Kidney (tissue), 13 donors: ENCODE measurements at regions not wholly inside any gene's neighbourhood (a gene's known extent, or its start where the extent isn't known, plus 50 kb on each side); places are given as distances from the start of the nearest gene placed in this dataset.
A peak's percentile ranks its signal among the peaks of the same experiment; 100 is the strongest.

Source experiments
- DNase-seq, 5 donors: peaks; one replicate each; pipeline ENCODE4 v3.0.0-alpha.2; 2013 to 2020
- FAIRE-seq: peaks from 2 replicates; lab custom pipeline; 2012; peaks lifted over from hg19 to GRCh38; lab: Jason Lieb, UNC
- H3K27ac ChIP-seq, 2 donors: one replicate each; pipeline ENCODE4 v1.7.0; 2013; ENCODE audit warnings: low read depth in 2 of 2, low read length in 2 of 2, inconsistent platforms in 1 of 2
- H3K27me3 ChIP-seq: one replicate; pipeline ENCODE4 v1.7.1; 2013; ENCODE audit warnings: low read length, inconsistent platforms; ENCODE audit not compliant: control insufficient read depth, insufficient read depth
- H3K36me3 ChIP-seq, 3 donors: one replicate each; pipeline versions ENCODE4 v1.7.0 to v1.7.1; 2013; ENCODE audit warnings: low read length in 3 of 3, control low read depth in 1 of 3, inconsistent platforms in 1 of 3; ENCODE audit not compliant: insufficient read depth in 3 of 3, control insufficient read depth in 2 of 3
- H3K4me1 ChIP-seq, 3 donors: one replicate each; pipeline versions ENCODE4 v1.7.0 to v1.7.1; 2013; ENCODE audit warnings: low read length in 3 of 3, inconsistent platforms in 1 of 3, low read depth in 1 of 3; ENCODE audit not compliant: control insufficient read depth in 2 of 3, insufficient read depth in 2 of 3
- H3K4me3 ChIP-seq, 3 donors: one replicate each; pipeline versions ENCODE4 v1.7.0 to v1.8.1; 2013; ENCODE audit warnings: low read length in 3 of 3, control low read depth in 1 of 3, inconsistent platforms in 1 of 3
- H3K9ac ChIP-seq, 3 donors: one replicate each; pipeline versions ENCODE4 v1.7.0 to v1.7.1; 2013; ENCODE audit warnings: low read length in 3 of 3, control low read depth in 1 of 3, inconsistent platforms in 1 of 3
- H3K9me3 ChIP-seq, 3 donors: one replicate each; pipeline versions ENCODE4 v1.7.0 to v1.7.1; 2013; ENCODE audit warnings: low read length in 3 of 3, control low read depth in 1 of 3, inconsistent platforms in 1 of 3; ENCODE audit not compliant: control insufficient read depth in 2 of 3, insufficient read depth in 1 of 3
- CTCF ChIP-seq: IDR thresholded peaks from 3 replicates; pipeline ENCODE4 v1.5.1; 2012; ENCODE audit warnings: mild to moderate bottlenecking, moderate library complexity, borderline replicate concordance; ENCODE audit not compliant: insufficient read depth; ENCODE audit errors: extremely low read depth
- intact Hi-C: fragments of 100-400 bp; cut with DNase I; formaldehyde crosslinking; loops from one replicate; pipeline ENCODE4 v1.11.1; 2022
- donor health status: control.
- donor health status: control.
- donor health status: control.
- donor health status: control.
- donor health status: control.
- donor health status: DM: yes; HTN: yes; CAD: no.
- donor health status: Normal renal cell carcinoma (clear cell type).

DNA sequence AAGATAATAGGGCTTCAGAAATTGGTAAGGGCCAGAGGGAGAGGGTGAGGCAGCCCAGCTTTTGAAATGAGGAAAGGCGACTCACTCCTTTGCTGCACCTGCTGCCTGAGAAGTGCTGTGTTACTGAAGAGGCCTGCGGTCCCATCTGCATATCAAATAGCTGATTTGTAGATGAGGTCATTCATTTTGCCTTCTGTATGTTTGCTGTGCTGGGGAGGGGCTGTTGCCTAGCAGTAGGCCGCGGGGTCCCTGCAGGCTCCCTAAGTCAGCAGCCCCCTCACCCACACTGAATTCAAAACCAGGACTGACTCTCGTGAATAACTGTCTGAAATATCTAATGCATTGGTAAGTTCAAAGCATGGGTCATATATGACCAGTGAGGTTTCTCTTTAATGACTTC is 377.2 kb downstream of the SOX11 start:
- no peak overlapping the region for H3K4me3 ChIP-seq

DNA sequence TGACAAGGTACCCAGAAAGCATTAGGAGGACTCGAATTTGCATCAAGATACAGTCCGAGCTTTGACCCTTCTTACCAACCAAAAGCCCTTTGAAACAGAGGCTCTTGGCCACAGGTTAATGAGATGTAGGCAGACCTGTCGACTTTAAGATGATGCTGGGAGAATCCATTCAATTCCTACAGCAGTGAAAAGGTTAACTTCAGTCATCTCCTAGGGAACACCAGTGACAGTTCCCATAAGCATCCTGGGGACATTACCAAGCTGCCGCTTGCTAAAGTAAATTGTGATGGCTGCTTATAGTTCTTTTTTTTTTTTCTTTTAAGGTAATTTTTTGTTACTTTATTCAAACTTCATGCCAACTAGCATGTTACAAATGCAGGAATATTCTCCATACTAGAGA is 379.3 kb downstream of the SOX11 start:
- Histone ChIP-seq H3K27me3 (no peaks in the 10 kb centered on the region), H3K9me3 (no peaks in the 10 kb centered on the region), H3K4me3 (no peak overlapping the region), H3K9ac (no peak overlapping the region), H3K27ac (no peak overlapping the region), H3K36me3 (no peaks in the 10 kb centered on the region), H3K4me1 (peaks cover 0 to 2% (median 0%) of the 10 kb centered on the region in 3 donors)
- no peak for TF ChIP-seq CTCF
- no peak for FAIRE-seq
- DNase-seq = peak in 1 of 5 donors; percentile 30
- intact Hi-C loops = no loop called here

More for the DNA sequence above, 377.2 kb downstream of the SOX11 start:
- intact Hi-C loops = no loop called here
- DNase-seq (peak in 1 of 5 donors; percentile 23), FAIRE-seq (no peak)
- Histone ChIP-seq H3K27me3 (no peaks in the 10 kb centered on the region), H3K36me3 (no peaks in the 10 kb centered on the region), H3K27ac (no peak overlapping the region), H3K9ac (no peak overlapping the region), H3K4me1 (peaks cover 0 to 2% (median 0%) of the 10 kb centered on the region in 3 donors), H3K9me3 (no peaks in the 10 kb centered on the region)
- no peak for TF ChIP-seq CTCF

DNA sequence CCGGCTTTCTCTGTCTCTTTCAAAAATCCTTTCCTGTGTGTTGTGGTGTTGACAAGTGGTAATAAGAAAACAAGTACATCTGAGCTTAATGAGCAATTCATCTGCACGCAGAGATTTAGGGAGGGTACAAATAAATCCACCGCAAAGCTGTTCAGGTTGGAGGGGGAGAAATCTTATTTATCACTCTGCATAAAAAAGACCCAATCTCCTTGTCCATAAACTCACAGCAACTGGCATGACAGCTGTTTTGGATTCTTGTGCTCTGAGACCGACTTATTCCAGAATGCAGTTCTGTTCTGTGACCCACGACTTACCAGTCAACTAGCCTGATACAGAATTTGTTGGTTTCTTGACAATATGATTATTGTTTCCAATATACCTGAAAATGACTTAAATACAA is 380.1 kb downstream of the SOX11 start:
- no peaks in the 10 kb centered on the region for H3K36me3 ChIP-seq
- intact Hi-C loops = no loop called here
- H3K27ac ChIP-seq = no peak overlapping the region
- no peak overlapping the region for H3K4me3 ChIP-seq
- no peaks in the 10 kb centered on the region for H3K9me3 ChIP-seq
- DNase-seq (no peak), FAIRE-seq (no peak)
- H3K9ac ChIP-seq = no peak overlapping the region
- peaks cover 0 to 2% (median 0%) of the 10 kb centered on the region in 3 donors for H3K4me1 ChIP-seq
- no peak for TF ChIP-seq CTCF
- H3K27me3 ChIP-seq = no peaks in the 10 kb centered on the region

- no peak for TF ChIP-seq CTCF
- Histone ChIP-seq H3K9ac (no peak overlapping the region), H3K4me3 (no peak overlapping the region), H3K9me3 (no peaks in the 10 kb centered on the region), H3K27me3 (no peaks in the 10 kb centered on the region), H3K4me1 (peaks cover 0 to 2% (median 0%) of the 10 kb centered on the region in 3 donors), H3K36me3 (no peaks in the 10 kb centered on the region), H3K27ac (no peak overlapping the region)
- no peak for FAIRE-seq
- DNase-seq = peak in 1 of 5 donors; percentile 50
- intact Hi-C loops = no loop called here
Measured at GRCh38 chr2:6072768-6073167, 380.6 kb downstream of the SOX11 start.
